ENCODE measurements at regions not wholly inside any gene's neighbourhood (a gene's known extent, or its start where the extent isn't known, plus 50 kb on each side); places are given as distances from the start of the nearest gene placed in this dataset.

DNA sequence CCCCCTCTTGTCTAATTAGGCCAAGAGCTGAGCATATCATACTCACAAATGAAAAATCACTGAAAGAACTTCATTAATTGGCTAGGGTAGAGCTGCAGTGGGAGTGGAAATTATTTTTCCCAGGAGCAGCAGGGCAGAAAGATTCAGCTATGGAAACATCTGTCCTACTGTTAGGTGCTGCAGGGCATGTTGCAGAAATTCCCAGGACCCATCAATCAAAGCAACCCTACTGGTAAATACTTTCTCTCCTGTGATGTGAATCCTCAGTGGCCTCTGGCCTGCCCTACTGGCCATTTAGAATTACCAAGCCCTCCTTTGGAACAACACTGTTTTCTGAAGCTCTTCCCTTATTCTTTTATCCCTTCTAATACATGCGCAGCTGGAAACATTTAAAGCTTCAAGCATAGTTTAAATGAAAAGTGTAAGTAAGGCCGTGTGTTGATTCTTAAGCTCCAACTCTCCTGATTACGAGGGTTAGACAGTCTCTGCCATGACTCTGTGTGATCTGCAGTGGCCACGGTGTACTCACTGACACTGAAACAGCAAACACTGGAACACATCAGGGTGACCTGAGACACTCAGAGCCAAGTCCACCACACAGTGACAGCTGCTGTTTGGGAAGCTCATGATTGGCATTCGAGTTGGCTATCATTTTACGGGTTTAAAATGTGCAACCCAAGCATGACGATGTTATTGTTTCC lies 62.6 kb upstream of the TMCC3 start:
- no peak overlapping the region for H3K4me3 ChIP-seq
- no peaks in the 10 kb centered on the region for H3K27me3 ChIP-seq
- no peaks in the 10 kb centered on the region for H3K9me3 ChIP-seq
- H3K36me3 ChIP-seq: no peaks in the 10 kb centered on the region
- TF ChIP-seq, protein P1, sequence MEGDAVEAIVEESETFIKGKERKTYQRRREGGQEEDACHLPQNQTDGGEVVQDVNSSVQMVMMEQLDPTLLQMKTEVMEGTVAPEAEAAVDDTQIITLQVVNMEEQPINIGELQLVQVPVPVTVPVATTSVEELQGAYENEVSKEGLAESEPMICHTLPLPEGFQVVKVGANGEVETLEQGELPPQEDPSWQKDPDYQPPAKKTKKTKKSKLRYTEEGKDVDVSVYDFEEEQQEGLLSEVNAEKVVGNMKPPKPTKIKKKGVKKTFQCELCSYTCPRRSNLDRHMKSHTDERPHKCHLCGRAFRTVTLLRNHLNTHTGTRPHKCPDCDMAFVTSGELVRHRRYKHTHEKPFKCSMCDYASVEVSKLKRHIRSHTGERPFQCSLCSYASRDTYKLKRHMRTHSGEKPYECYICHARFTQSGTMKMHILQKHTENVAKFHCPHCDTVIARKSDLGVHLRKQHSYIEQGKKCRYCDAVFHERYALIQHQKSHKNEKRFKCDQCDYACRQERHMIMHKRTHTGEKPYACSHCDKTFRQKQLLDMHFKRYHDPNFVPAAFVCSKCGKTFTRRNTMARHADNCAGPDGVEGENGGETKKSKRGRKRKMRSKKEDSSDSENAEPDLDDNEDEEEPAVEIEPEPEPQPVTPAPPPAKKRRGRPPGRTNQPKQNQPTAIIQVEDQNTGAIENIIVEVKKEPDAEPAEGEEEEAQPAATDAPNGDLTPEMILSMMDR (IDR thresholded peaks at IDR 0.05): no peak
- TF ChIP-seq EP300 (IDR thresholded peaks at IDR 0.05) (no peak), POLR2AphosphoS5 (IDR thresholded peaks at IDR 0.05) (no peak), POLR2A (IDR thresholded peaks at IDR 0.05; ENCODE audit: low read depth) (no peak)
- peaks cover under 1 to 42% (median 23%) of the 10 kb centered on the region in 4 donors for H3K4me1 ChIP-seq
- intact Hi-C loops (cut with DNase I): no loop called here
- DNase-seq (ENCODE audit: extremely low spot score): no peak
- WGBS: 61% methylated on average over 7 of the region's 7 CpGs
- H3K27ac ChIP-seq (replicated peaks in 1 of 4): no peak overlapping the region

GRCh38 chr12:94710933-94711332 lies 60.6 kb upstream of the TMCC3 start:
- no peaks in the 10 kb centered on the region for H3K9me3 ChIP-seq
- DNase-seq (ENCODE audit: extremely low spot score): no peak
- peaks cover 9 to 48% (median 25%) of the 10 kb centered on the region in 4 donors for H3K4me1 ChIP-seq
- intact Hi-C loops (cut with DNase I): no loop called here
- 80% methylated on average over 3 of the region's 3 CpGs for WGBS
- H3K36me3 ChIP-seq: no peaks in the 10 kb centered on the region
- no peak overlapping the region for H3K27ac ChIP-seq (replicated peaks in 1 of 4)
- H3K27me3 ChIP-seq: no peaks in the 10 kb centered on the region
- TF ChIP-seq EP300 (IDR thresholded peaks at IDR 0.05) (no peak), POLR2AphosphoS5 (IDR thresholded peaks at IDR 0.05) (no peak), POLR2A (IDR thresholded peaks at IDR 0.05; ENCODE audit: low read depth) (no peak)
- TF ChIP-seq, protein P1 (IDR thresholded peaks at IDR 0.05): peak in 1 of 3 experiments; percentile 10
- no peak overlapping the region for H3K4me3 ChIP-seq

- peaks cover 11 to 56% (median 44%) of the 10 kb centered on the region in 4 donors for H3K4me1 ChIP-seq
- H3K36me3 ChIP-seq: no peaks in the 10 kb centered on the region
- no peaks in the 10 kb centered on the region for H3K9me3 ChIP-seq
- H3K4me3 ChIP-seq: peak overlapping the region; percentile 3 to 31 (median 6)
- TF ChIP-seq EP300 (IDR thresholded peaks at IDR 0.05) (no peak), POLR2AphosphoS5 (IDR thresholded peaks at IDR 0.05) (peak in 1 of 2 donors; percentile 27)
- no peak for DNase-seq (ENCODE audit: extremely low spot score)
- H3K27ac ChIP-seq (replicated peaks in 1 of 4): peak overlapping the region; percentile 22 to 67 (median 48)
- 14% methylated on average over 9 of the region's 9 CpGs for WGBS
- intact Hi-C loops (cut with DNase I): no loop called here
- no peaks in the 10 kb centered on the region for H3K27me3 ChIP-seq
These were observed 57.5 kb upstream of the TMCC3 start for GRCh38 chr12:94707892-94708291.

DNA sequence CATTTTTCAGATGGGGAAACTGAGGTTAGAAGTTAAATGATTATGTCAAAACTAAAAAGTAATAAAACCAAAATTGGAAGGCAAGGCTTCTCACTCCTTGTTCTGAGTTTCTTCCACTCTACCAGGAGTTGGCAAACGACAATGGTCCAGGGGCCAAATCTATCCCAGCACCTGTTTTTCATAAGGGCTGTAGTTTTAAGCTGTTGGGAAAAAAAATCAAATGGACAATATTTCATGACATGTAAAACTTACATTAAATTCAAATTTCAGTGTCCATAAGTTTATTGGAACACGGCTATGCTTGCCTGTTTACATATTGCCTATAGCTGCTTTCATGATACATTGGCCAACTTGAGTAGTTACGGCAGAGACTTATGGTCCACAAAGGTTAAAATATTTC lies 56.7 kb upstream of the TMCC3 start:
- WGBS: 75% methylated on average over 3 of the region's 3 CpGs
- intact Hi-C loops (cut with DNase I): no loop called here
- no peaks in the 10 kb centered on the region for H3K27me3 ChIP-seq
- no peaks in the 10 kb centered on the region for H3K36me3 ChIP-seq
- peaks cover 11 to 56% (median 44%) of the 10 kb centered on the region in 4 donors for H3K4me1 ChIP-seq
- no peaks in the 10 kb centered on the region for H3K9me3 ChIP-seq
- H3K4me3 ChIP-seq: no peak overlapping the region
- TF ChIP-seq EP300 (IDR thresholded peaks at IDR 0.05): no peak
- no peak for TF ChIP-seq POLR2A (IDR thresholded peaks at IDR 0.05; ENCODE audit: low read depth)
- TF ChIP-seq, protein P1 (IDR thresholded peaks at IDR 0.05): no peak
- no peak for TF ChIP-seq POLR2AphosphoS5 (IDR thresholded peaks at IDR 0.05)
- no peak for DNase-seq (ENCODE audit: extremely low spot score)
- H3K27ac ChIP-seq (replicated peaks in 1 of 4): no peak overlapping the region

DNA sequence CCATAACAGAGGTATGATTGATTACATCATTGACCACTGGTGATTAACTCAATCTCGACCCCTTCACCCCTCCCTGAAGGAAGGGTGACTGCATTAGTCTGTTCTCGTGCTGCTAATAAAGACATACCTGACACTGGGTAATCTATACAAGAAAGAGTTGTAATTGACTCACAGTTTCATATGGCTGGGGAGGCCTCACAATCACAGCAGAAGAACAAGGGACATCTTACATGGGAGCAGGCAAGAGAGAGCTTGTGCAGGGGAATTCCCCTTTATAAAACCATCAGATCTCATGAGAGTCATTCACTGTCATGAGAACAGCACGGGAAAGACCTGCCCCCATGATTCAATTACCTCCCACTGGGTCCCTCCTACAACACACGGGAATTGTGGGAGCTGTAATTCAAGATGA lies 55.9 kb upstream of the TMCC3 start:
- peak overlapping the region in 1 of 4 donors; percentile 46 for H3K27ac ChIP-seq (replicated peaks in 1 of 4)
- peaks cover 11 to 56% (median 44%) of the 10 kb centered on the region in 4 donors for H3K4me1 ChIP-seq
- intact Hi-C loops (cut with DNase I): no loop called here
- H3K27me3 ChIP-seq: no peaks in the 10 kb centered on the region
- no peak overlapping the region for H3K4me3 ChIP-seq
- no peaks in the 10 kb centered on the region for H3K36me3 ChIP-seq
- DNase-seq (ENCODE audit: extremely low spot score): no peak
- no peaks in the 10 kb centered on the region for H3K9me3 ChIP-seq
- WGBS: 67% methylated on average over 2 of the region's 4 CpGs
- TF ChIP-seq, protein P1 (IDR thresholded peaks at IDR 0.05): no peak
- TF ChIP-seq POLR2A (IDR thresholded peaks at IDR 0.05; ENCODE audit: low read depth) (no peak), EP300 (IDR thresholded peaks at IDR 0.05) (no peak), POLR2AphosphoS5 (IDR thresholded peaks at IDR 0.05) (no peak)

Data from esophagus muscularis mucosa (tissue), 4 donors.